ENCODE measurements at regions not wholly inside any gene's neighbourhood (a gene's known extent, or its start where the extent isn't known, plus 50 kb on each side); places are given as distances from the start of the nearest gene placed in this dataset.

GRCh38 chr22:23481369-23481768, 98.7 kb downstream of the IGLL1 start:
- Histone ChIP-seq H3K27me3 (ENCODE audit: control insufficient read depth, insufficient read depth, low read length) (no peaks in the 10 kb centered on the region; the same call in 1 of the 2 replicates), H4K8ac (ENCODE audit: low read depth in 2 of 2, low read length in 2 of 2) (no peak overlapping the region), H3K56ac (ENCODE audit: extremely low read depth, insufficient read depth, low read length) (no peak overlapping the region), H3K79me1 (ENCODE audit: low read depth in 1 of 2, low read length in 2 of 2) (no peaks in the 10 kb centered on the region), H3K4ac (ENCODE audit: low read depth, low read length) (no peak overlapping the region), H3K9ac (ENCODE audit: low read depth, low read length) (no peak overlapping the region), H2BK5ac (ENCODE audit: low read depth, low read length, poor library complexity, severe bottlenecking) (no peak overlapping the region), H2BK120ac (ENCODE audit: low read depth, low read length) (no peak overlapping the region), H3K4me1 (ENCODE audit: control insufficient read depth, insufficient read depth, low read length) (no peaks in the 10 kb centered on the region), H3K9me3 (ENCODE audit: control insufficient read depth, insufficient read depth, low read length) (no peaks in the 10 kb centered on the region), H4K91ac (ENCODE audit: insufficient read depth, low read depth, low read length) (no peak overlapping the region), H3K4me2 (ENCODE audit: low read depth, low read length) (no peak overlapping the region), H3K18ac (ENCODE audit: low read depth, low read length) (no peak overlapping the region), H3K23ac (ENCODE audit: low read depth, low read length) (no peak overlapping the region), H2AFZ (replicated peaks; ENCODE audit: low read length, poor library complexity) (no peak overlapping the region), H2AK9ac (replicated peaks; ENCODE audit: low read depth, low read length, poor library complexity) (no peak overlapping the region), H3K27ac (ENCODE audit: insufficient read depth, low read length) (no peak overlapping the region), H2BK20ac (ENCODE audit: low read depth, low read length) (no peak overlapping the region), H4K20me1 (ENCODE audit: insufficient read depth, low read length) (no peaks in the 10 kb centered on the region), H3K9me1 (ENCODE audit: insufficient read depth, low read length) (no peaks in the 10 kb centered on the region), H4K5ac (ENCODE audit: low read depth, low read length) (no peak overlapping the region), H3K14ac (replicated peaks; ENCODE audit: low read depth, low read length) (no peak overlapping the region), H3K36me3 (ENCODE audit: control insufficient read depth, insufficient read depth, low read length) (no peaks in the 10 kb centered on the region), H2BK15ac (ENCODE audit: low read depth, low read length) (no peak overlapping the region), H3K4me3 (ENCODE audit: insufficient read depth, low read depth, low read length) (no peak overlapping the region), H2AK5ac (ENCODE audit: low read depth, low read length) (no peak overlapping the region)
- POLR2A ChIA-PET (ENCODE audit: unreplicated experiment), result no interaction called here
- intact Hi-C loops (cut with micrococcal nuclease), result no loop called here
- ATAC-seq (ENCODE audit: low read depth), result no peak
- TF ChIP-seq CEBPB (IDR thresholded peaks at IDR 0.05; ENCODE audit: low read depth, low read length) (no peak), CHD1 (IDR thresholded peaks at IDR 0.05; ENCODE audit: low read depth, low read length) (no peak), POLR2A (IDR thresholded peaks at IDR 0.05; ENCODE audit: low read depth, low read length) (no peak), RAD21 (IDR thresholded peaks at IDR 0.05; ENCODE audit: low read length) (no peak), BHLHE40 (IDR thresholded peaks at IDR 0.05; ENCODE audit: low read depth, low read length) (no peak), SMC3 (IDR thresholded peaks at IDR 0.05; ENCODE audit: low read depth, low read length) (no peak), USF2 (IDR thresholded peaks at IDR 0.05; ENCODE audit: low read depth, low read length) (no peak), RFX5 (IDR thresholded peaks at IDR 0.05; ENCODE audit: low read depth, low read length) (no peak), RCOR1 (IDR thresholded peaks at IDR 0.05; ENCODE audit: insufficient replicate concordance, low read length) (no peak), MAFK (IDR thresholded peaks at IDR 0.05; ENCODE audit: low read depth, low read length) (no peak), NFE2L2 (IDR thresholded peaks at IDR 0.05; ENCODE audit: low read depth, low read length) (no peak), MXI1 (IDR thresholded peaks at IDR 0.05; ENCODE audit: borderline replicate concordance, low read depth, low read length) (no peak)
- TF ChIP-seq, protein P1, sequence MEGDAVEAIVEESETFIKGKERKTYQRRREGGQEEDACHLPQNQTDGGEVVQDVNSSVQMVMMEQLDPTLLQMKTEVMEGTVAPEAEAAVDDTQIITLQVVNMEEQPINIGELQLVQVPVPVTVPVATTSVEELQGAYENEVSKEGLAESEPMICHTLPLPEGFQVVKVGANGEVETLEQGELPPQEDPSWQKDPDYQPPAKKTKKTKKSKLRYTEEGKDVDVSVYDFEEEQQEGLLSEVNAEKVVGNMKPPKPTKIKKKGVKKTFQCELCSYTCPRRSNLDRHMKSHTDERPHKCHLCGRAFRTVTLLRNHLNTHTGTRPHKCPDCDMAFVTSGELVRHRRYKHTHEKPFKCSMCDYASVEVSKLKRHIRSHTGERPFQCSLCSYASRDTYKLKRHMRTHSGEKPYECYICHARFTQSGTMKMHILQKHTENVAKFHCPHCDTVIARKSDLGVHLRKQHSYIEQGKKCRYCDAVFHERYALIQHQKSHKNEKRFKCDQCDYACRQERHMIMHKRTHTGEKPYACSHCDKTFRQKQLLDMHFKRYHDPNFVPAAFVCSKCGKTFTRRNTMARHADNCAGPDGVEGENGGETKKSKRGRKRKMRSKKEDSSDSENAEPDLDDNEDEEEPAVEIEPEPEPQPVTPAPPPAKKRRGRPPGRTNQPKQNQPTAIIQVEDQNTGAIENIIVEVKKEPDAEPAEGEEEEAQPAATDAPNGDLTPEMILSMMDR (conservative IDR thresholded peaks at IDR 0.05; ENCODE audit: low read depth, low read length), result no peak
- TF ChIP-seq, protein P2, sequence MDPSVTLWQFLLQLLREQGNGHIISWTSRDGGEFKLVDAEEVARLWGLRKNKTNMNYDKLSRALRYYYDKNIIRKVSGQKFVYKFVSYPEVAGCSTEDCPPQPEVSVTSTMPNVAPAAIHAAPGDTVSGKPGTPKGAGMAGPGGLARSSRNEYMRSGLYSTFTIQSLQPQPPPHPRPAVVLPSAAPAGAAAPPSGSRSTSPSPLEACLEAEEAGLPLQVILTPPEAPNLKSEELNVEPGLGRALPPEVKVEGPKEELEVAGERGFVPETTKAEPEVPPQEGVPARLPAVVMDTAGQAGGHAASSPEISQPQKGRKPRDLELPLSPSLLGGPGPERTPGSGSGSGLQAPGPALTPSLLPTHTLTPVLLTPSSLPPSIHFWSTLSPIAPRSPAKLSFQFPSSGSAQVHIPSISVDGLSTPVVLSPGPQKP (IDR thresholded peaks at IDR 0.05; ENCODE audit: borderline replicate concordance, low read depth, low read length), result no peak
- DNase-seq, result no peak
- BruUV-seq (replicated peaks), result no TSS peak
- dilution Hi-C loops (cut with HindIII; ENCODE audit: low sequenced_read_pairs, unreplicated experiment), result no loop called here
- CTCF ChIA-PET, result interaction anchor here (1.5 kb wide), 1 partner anchor 10 kb away, joined by 4 read pairs; no protein-coding TSS in a partner anchor
- in situ Hi-C loops (cut with MboI; ENCODE audit: low sequenced_read_pairs), result no loop called here
- no CpG with 5 or more reads among the region's 5 CpGs for WGBS, 2 experiments (ENCODE audit: extremely low coverage in 2 of 2, insufficient read length in 1 of 2)

Measured in IMR-90 (cell line).